ENCODE measurements at regions not wholly inside any gene's neighbourhood (a gene's known extent, or its start where the extent isn't known, plus 50 kb on each side); places are given as distances from the start of the nearest gene placed in this dataset.

- TF ChIP-seq POLR2A (IDR thresholded peaks at IDR 0.05) (no peak), EP300 (IDR thresholded peaks at IDR 0.05) (no peak)
- TF ChIP-seq, protein P1, sequence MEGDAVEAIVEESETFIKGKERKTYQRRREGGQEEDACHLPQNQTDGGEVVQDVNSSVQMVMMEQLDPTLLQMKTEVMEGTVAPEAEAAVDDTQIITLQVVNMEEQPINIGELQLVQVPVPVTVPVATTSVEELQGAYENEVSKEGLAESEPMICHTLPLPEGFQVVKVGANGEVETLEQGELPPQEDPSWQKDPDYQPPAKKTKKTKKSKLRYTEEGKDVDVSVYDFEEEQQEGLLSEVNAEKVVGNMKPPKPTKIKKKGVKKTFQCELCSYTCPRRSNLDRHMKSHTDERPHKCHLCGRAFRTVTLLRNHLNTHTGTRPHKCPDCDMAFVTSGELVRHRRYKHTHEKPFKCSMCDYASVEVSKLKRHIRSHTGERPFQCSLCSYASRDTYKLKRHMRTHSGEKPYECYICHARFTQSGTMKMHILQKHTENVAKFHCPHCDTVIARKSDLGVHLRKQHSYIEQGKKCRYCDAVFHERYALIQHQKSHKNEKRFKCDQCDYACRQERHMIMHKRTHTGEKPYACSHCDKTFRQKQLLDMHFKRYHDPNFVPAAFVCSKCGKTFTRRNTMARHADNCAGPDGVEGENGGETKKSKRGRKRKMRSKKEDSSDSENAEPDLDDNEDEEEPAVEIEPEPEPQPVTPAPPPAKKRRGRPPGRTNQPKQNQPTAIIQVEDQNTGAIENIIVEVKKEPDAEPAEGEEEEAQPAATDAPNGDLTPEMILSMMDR (IDR thresholded peaks at IDR 0.05), result no peak
These were observed 249.8 kb upstream of the ZNF608 start for GRCh38 chr5:124996023-124996763.

Data from tibial nerve (tissue), 4 donors.